HG02759 (cell line): ENCODE measurements at regions not wholly inside any gene's neighbourhood (a gene's known extent, or its start where the extent isn't known, plus 50 kb on each side); places are given as distances from the start of the nearest gene placed in this dataset.

Source experiments
- ATAC-seq: cut with Tn5 transposase; IDR thresholded peaks from one replicate; pipeline ENCODE4 v1.9.1; 2021; ENCODE audit warnings: mild to moderate bottlenecking, moderate library complexity; ENCODE audit not compliant: unreplicated experiment

DNA sequence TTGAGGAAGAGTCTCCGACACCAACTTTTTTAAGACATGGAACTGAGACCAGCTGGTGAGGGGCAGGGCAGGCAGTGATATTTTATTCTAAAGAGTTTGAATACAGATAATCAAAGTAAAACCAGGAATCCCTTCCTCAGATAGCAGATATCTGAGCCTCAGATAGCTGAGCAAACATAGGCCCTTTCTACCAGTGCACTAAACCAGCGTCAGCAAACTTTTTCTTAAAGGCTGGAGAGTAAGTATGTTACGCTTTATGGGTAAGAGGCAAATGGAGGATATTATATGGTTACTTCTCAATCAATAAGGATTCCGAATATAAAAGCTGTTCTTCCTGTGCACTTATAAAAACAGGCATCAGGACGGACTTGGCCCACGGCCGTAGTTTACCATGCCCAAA, 73.9 kb downstream of the WNT5A start:
- ATAC-seq, result no peak

DNA sequence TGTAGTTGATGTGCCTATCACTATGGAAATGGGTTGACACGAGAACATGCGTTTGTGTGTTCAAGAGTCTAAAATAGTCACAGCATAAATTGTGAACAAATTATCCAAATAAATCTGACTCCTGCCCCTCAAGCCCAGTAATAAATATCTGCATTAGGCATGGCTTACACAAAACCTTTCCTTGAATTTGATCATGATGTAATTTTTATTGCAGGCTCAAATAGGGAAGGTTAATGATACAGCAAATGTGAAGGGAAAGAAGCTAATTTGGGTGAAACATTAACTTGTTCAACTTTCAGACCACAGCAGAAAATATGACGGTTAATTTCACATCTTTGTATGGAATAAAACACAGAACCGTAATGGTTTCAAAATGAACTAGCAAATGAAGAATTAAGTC, 74.6 kb downstream of the WNT5A start:
- no peak for ATAC-seq

DNA sequence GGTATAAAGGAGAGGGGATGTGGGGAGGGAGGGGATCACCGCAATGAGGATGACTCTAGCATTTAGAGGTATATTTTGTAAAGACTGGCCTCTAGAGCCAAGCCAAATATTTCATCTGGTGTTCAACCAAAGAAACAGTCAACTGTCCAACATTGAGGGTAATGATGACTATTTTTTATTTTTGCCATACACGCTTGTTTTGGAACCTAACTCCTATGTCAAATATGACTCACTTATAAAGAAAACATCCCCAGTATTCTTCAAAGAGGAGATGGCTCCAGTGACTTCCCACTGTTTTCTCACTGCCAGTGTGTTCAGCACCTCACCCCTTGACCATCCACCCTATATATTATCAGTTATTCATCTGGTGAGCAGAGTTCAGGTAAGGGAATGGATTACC, 77.3 kb downstream of the WNT5A start:
- no peak for ATAC-seq

DNA sequence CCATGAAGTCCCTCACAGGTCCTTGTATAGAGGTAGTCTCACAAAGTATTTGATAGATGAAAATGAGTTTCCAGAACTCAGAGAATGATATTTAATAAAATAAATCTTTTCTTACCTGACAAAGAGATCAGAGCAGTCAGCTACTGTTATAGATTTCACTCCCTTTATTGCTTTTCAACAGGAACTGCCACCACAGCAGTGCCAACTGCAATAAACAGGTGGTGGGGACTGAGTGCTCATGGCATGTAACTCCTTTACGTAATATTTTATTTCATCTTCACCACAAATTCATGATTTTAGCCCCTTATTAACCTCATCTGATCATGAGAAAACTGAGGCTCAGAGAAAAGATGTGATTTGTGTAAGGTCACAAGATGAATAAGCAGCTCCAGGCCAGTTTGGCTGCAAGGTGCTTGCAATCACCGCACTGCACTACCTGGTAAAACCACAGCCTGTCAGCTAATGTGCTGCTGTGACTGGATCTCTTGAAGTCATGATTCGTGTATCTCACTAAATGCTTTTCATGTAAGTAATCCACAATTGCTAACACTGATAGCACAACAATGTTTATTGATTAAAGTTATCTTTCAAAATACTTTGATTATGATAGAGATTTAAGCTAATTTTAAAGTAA, 78.8 kb downstream of the WNT5A start:
- no peak for ATAC-seq

DNA sequence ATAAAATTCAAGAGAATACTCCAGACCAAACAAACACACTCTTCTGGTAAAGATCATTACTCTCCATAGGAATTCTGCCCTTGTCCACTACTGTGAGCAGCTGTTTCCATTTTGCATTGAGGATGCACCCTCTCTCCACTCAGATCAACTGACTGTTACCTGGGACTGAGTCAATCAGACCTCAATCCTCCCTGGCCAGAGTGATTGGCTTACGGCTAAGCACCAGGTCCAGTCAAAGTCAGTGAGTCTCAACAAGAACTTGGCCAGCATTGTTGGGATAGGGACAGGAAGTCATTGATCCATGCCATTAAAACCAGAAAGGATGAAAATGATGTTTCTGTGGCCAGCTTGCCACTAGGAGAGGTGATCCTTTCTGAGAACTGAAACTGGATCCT, 79.7 kb downstream of the WNT5A start:
- no peak for ATAC-seq

DNA sequence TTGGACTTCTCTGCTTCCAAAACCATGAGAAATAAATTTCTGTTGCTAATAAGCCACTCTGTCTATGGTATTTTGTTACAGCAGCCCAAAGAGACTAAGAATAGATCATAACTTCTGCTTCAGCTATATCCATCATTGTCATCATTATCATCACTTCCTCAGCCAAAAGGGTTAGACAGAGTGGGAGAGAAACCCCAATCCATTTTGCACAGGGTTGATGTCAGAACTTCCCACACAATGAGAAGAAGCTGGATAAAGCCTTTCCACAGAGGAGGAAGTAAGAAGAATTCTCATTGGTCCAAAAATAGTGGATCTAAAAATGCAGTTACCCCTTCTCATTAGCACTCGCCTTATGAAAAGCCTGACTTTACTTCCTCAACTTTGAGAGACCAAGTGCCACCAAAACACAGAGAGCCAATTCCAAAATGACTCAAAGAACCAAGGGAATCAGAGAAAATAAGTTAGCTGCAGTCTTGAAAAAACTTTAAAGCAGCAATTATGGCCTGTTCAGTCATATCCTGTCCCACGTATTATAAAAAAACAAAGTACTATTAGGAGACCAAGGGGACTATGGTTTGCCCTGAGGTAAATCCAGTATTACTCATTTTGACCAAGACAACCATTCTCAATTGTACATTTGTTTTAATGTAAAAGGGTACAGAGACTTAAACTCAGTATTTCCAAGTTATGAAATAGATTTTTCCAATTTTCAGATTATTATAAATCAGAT, 80.2 kb downstream of the WNT5A start:
- no peak for ATAC-seq

DNA sequence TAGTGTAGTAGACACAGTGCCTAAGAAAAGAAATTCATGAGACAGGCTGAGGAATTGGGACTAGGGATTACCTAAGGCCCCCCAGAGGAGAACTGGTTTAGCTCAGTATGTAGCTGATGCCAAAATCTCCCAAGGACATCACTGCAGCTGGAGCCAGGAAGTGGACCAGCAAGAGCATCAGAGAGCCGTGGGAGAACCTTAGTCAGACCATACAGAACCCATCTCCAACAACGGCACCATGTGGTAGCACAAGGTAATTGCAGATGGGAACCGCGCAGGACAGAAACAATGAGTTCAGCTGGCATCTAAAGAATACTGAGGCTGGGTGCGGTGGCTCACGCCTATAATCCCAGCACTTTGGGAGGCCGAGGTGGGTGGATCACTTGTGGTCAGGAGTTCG, 81.7 kb downstream of the WNT5A start:
- ATAC-seq, result no peak

DNA sequence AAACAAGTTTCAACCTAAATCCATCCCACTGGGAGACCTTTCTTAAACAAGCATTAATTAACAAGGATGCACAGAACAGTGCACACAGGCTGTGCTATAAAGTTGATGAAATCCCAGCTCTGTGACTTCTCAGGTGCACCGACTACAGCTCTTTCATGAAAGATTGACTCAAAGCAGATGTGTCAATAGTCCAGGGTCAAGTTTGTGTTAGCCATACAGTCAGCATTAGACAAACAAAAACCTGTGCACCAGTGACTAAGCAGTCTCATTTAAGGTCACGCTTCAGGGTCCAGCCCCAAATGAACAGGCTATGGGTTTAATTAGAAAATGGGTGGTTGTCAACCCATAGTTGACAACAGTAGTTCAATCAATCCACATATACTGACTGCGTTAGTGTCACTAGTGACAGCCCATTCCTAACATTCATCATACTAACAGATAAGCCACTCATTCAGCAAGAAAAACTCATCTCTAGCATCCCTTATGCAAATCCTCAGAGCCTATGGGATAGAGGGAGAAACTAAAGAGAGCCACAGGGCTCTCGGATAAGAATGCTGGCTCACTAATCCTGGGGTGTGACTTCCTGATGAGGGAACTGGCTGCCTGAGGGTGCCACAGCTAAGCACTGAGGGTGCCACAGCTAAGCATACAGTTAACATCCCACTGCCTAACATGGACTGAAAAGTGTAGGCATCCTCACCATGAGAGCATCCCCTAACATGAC, 84.1 kb downstream of the WNT5A start:
- no peak for ATAC-seq

DNA sequence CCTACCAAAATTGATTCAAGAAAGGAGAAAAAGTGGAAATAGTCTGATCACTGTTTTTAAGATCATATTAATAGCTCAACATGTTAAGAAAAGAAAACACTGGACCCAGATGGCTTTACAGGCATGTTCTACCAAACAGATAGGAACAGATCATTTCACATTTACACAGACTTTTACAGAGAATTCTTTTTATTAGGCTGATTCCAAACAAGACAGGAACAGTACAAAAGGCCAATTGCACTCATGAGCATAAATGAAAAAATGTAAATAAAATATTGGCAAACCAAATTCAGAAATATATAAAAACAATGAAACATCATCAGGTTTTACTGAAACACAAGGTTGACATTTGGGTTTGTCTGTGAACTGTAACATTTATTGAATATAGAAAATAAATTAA, 106.5 kb downstream of the WNT5A start:
- ATAC-seq, result no peak

DNA sequence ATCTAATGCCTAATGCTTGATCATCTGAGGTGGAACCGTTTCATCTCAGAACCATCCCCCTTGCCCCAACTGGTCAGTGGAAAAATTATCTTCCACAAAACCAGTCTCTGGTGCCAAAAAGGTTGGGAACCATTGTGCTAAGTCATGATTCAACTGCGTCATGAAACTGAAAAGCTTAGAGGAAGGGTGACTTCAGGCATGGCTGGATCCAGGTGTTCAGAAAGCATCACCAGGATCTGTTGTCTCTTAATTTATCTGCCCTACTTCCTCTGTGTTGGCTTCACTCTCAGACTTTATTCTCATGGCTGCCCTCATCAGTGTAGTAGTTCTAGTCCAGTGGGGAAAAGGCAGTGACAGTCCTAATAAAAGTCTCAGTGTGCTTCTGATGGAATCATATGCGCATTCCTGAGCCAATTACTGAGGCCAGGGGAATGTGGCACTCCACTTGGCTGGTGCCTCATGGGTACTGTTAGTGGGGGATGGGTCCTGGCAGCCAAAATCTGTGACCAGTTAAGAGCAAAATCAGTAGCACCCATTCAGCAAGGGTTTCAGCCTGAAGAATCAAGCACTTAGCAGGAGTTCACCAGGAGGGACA, 110.3 kb downstream of the WNT5A start:
- ATAC-seq, result no peak

DNA sequence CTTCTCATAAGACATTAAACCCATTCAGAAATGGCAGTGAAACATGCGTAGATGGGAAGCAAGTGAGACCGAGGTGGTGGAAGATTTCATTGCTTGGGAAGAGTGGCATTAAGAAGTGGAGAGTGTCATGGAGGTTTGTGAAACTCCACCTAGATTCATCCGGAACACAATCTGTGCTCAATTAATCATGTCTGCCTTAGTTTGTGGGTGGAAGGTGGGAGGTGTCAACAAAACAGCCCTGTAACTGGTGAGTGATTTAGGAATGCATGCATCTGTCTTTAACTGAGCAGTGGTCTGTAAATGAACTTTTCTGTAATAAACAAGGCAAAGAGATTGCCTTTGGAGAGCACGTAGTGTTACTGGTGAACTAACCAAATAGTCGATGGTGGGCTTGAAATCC, 113.7 kb downstream of the WNT5A start:
- no peak for ATAC-seq

DNA sequence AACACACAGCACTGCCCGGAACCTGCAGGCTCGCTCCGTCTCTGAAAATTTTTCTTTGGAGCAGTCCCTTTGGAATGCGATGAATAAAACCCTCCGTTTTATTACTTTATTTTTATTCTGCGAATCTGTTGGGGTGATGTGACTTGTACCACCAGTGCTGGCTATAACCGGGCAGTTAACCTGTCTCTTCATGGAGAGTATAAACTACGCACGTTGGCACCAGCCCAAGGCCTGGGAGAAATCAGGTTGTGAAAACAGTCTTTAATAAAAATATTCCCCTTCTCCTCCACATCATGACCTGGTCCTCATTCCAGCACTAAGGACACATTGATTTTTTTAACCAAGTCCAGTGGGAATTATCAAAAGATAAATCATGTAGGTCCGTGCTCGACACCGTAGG, 116.8 kb downstream of the WNT5A start:
- no peak for ATAC-seq

DNA sequence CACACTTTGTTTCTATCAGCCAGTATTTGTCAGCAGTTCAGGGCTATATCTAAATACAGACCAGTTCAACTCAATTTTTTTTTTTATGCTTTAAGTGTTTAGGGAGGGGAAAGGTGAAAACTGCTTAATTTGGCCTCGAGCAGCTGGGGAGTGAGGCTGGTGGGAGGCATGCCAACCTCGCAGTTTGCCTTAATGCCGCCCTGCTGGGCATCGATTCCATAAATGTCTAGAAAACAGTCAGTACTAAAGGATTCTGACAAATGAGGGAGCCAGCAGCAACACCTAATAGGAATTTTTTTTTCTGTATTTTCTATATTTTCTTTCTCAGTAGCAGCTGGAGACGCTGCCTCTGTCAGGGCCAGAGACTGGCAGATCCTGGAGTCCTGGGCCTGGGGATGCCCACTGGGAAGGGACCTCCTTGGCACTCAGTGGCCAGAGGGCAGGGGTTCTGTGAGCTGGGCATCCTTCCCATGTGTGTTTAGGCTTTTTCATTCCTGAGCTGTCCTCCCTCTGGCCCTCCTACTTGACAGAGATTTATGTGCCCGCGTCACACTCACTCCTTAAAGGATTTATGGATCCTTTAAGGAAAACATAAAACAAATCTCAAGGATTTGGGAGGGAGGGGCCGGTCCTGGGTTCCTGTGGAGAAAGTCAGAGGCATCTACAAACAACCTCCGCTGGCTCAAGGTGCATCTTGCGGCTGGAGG, 117.8 kb downstream of the WNT5A start:
- no peak for ATAC-seq

DNA sequence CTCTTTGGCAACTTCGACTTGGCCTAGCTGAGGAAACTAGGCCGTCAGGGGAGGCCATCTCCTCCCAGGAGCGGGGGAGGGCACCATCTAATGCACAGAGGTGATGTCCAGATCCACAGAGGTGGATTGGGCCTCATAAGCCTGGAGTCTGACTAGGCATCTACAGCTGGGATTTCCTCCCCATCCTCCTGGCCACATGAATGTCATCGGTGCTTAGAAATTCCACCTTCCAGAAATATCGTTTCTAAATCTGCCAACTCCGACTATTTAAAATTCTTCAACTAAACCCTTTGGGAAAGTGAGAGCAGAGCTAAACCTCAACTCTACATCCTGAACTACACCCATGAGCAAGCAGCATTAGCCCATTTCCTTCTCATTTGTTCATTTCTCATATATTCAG, 118.7 kb downstream of the WNT5A start:
- no peak for ATAC-seq

DNA sequence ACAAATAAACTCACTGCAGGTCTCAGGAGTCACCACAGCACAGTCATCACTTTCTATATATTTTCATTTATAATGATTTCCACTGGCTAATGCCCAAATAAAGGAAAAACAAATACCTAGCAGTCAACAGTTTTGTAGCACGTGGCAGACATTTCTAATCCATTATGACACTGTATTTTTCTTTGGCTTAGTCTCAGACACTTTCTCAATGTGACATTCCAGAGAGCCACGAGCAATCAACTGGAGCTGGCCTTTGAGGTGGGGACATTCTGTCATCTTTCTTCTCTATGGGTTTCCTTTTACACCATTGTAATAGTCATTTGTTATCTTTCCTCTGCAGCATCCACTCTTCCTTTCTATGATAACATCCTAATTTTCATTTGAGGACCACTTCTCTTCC, 119.7 kb downstream of the WNT5A start:
- ATAC-seq, result no peak

DNA sequence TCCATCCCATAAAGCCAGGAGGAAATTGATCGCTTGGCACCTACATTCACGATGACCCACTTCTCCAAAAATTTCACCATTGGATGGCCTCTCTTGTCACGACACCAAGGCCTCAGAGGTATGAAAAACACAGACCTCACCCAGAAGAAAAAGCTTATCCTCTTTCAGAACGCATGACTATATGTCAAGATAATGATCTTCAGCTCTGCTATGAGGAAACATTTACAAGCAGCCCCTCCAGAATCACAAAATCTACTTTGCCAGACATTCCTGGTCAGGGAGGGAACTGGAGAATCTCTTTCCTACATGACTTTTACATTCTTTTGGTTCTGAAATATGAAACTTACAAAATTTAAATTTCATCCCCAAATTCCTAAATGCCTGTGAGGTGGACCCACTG, 122.7 kb downstream of the WNT5A start:
- ATAC-seq, result no peak

DNA sequence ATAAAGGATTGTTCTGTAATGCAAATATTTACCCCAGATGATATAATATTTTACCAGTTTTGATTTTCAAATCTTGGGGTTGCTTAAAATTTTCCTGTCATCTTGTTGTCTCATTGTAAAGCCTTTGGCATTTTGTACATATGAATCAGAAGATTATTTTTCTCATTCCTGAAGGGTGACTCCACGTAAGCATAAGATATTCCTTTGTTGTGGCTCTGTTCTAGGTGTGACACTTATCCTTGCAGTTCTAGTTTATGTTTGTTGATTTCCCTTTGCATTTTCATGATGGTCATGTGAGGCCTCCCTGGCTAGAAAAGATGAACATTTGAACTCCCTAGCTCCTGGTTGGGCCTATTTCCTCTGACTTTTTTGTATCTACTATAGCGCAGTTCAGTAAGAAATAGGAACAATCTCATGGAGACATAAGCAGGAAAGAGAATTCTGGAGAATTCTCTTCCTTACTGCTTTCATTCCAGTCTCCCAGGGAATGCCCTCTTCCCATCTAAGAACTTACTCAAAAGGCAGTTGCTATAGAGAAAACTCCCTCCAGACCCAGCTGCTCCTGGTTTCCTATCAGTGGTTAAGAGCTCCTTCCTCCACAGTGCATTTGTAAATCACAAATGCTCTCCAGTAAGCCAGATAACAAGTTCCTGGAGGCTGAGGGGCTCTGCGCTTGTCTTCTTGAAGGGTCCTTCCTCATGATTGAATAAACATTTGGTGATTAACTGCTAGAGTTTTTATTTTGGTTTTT, 124.7 kb downstream of the WNT5A start:
- ATAC-seq, result no peak

DNA sequence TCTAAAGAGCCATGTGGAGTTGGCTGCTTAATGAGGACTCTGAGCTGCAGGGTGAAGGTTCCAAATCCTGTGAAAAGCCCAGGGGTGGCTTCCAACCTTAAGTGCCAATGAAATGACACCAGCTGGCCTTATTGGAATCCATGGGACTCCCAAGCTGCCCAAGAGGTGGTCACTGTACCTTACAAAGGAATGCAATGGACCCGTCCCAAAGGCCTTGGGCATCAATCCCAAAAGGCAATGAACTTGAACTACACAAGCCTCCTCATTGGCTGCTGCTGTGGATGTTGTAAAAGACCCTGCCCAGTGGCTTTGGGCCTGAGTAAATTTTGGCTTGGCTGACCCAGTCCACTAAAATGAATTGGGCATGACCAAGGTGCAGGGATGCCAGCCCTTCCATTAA, 129.3 kb downstream of the WNT5A start:
- no peak for ATAC-seq

DNA sequence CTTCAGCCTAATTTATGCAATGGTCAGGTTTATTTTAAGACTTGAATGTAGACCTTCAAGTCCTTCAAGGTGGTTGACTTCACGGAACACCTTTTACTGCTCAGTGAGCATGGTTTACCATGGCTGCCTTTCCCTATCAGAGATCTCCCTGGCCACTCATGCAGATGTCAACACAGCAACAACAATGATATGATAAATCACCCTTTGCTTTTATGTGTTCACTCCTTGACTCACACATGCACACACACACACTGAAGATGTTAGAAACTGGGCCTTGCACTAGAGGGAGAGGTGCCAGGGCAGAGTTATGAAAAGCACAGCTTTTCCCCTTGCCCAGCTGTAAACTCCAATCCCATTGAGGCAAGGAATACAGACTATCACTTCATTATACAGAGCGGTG, 134.4 kb downstream of the WNT5A start:
- no peak for ATAC-seq

DNA sequence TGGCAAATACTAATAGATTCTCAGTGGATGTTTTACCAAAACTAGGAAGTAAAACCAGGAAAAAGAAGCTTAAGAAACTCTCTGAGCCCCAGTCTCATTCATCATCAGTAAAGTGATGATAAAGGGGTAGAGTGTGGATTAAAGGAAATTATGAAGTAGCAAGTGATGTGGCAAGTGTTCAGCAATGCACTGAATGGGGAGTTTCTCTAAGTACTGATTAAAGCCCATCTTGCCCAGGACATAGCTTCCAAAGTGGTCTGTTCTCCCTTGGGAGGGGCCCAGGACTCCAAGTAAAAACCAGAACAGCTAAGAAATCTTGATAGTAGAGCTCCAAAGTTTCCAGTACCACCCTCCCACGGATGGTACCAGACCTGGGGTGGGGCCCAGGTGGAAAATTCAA, 137.3 kb downstream of the WNT5A start:
- no peak for ATAC-seq
